ENCODE measurements at regions not wholly inside any gene's neighbourhood (a gene's known extent, or its start where the extent isn't known, plus 50 kb on each side); places are given as distances from the start of the nearest gene placed in this dataset.
"Not testable (repeated sequence)": the region's sequence is repeated elsewhere in the genome, so short reads cannot be mapped to it uniquely, and the experiment has no call there.

GRCh38 chr5:120174089-120174488, 290.0 kb upstream of the PRR16 start:
- WGBS, 4 donors, result 79 to 100% (median 97%) methylated on average over 1 to 2 of the region's 2 CpGs
- TF ChIP-seq CTCF (IDR thresholded peaks at IDR 0.05), result no peak
- TF ChIP-seq POLR2A (IDR thresholded peaks at IDR 0.05), result no peak
- no peaks in the 10 kb centered on the region for H3K36me3 ChIP-seq (replicated peaks in 1 of 2)
- intact Hi-C loops (cut with DNase I), result no loop called here
- H3K27me3 ChIP-seq, result no peaks in the 10 kb centered on the region
- H3K9me3 ChIP-seq (replicated peaks in 1 of 3), result no peaks in the 10 kb centered on the region
- no peak overlapping the region for H3K4me3 ChIP-seq
- H3K27ac ChIP-seq, result no peak overlapping the region
- no peak for DNase-seq
- H3K4me1 ChIP-seq (replicated peaks in 1 of 2), result no peaks in the 10 kb centered on the region

- H3K9me3 ChIP-seq (replicated peaks in 1 of 3); H3K4me3 ChIP-seq; H3K27ac ChIP-seq; H3K36me3 ChIP-seq (replicated peaks in 1 of 2); H3K4me1 ChIP-seq (replicated peaks in 1 of 2); H3K27me3 ChIP-seq; DNase-seq; intact Hi-C loops (cut with DNase I): not testable (repeated sequence)
- 69 to 83% (median 76%) methylated on average over 9 to 10 of the region's 10 CpGs for WGBS, 4 donors
These were observed 282.9 kb upstream of the PRR16 start for GRCh38 chr5:120181238-120181637.

GRCh38 chr5:120194650-120195049, 269.4 kb upstream of the PRR16 start:
- H3K27ac ChIP-seq; intact Hi-C loops (cut with DNase I); H3K27me3 ChIP-seq; H3K4me1 ChIP-seq (replicated peaks in 1 of 2); H3K36me3 ChIP-seq (replicated peaks in 1 of 2); DNase-seq; H3K4me3 ChIP-seq; H3K9me3 ChIP-seq (replicated peaks in 1 of 3): not testable (repeated sequence)
- 71 to 87% (median 82%) methylated on average over 1 to 2 of the region's 2 CpGs for WGBS, 4 donors

GRCh38 chr5:120199559-120199958, 264.5 kb upstream of the PRR16 start:
- H3K4me1 ChIP-seq (replicated peaks in 1 of 2), result no peaks in the 10 kb centered on the region
- H3K27me3 ChIP-seq, result no peaks in the 10 kb centered on the region
- H3K27ac ChIP-seq, result no peak overlapping the region
- no peaks in the 10 kb centered on the region for H3K9me3 ChIP-seq (replicated peaks in 1 of 3)
- 42 to 79% (median 54%) methylated on average over 3 of the region's 3 CpGs for WGBS, 4 donors
- TF ChIP-seq POLR2A (IDR thresholded peaks at IDR 0.05) (no peak), CTCF (IDR thresholded peaks at IDR 0.05) (no peak)
- H3K36me3 ChIP-seq (replicated peaks in 1 of 2), result no peaks in the 10 kb centered on the region
- intact Hi-C loops (cut with DNase I), result no loop called here
- DNase-seq, result no peak
- no peak overlapping the region for H3K4me3 ChIP-seq

GRCh38 chr5:120207129-120207528, 257.0 kb upstream of the PRR16 start:
- no peak for DNase-seq
- Histone ChIP-seq H3K27ac (no peak overlapping the region), H3K36me3 (replicated peaks in 1 of 2) (no peaks in the 10 kb centered on the region), H3K9me3 (replicated peaks in 1 of 3) (no peaks in the 10 kb centered on the region), H3K4me3 (no peak overlapping the region), H3K4me1 (replicated peaks in 1 of 2) (no peaks in the 10 kb centered on the region), H3K27me3 (no peaks in the 10 kb centered on the region)
- TF ChIP-seq POLR2A (IDR thresholded peaks at IDR 0.05) (no peak), CTCF (IDR thresholded peaks at IDR 0.05) (no peak)
- intact Hi-C loops (cut with DNase I), result no loop called here
